Sciatic nerve (tissue), 2 donors: ENCODE measurements at regions not wholly inside any gene's neighbourhood (a gene's known extent, or its start where the extent isn't known, plus 50 kb on each side); places are given as distances from the start of the nearest gene placed in this dataset.

Experiments
- ATAC-seq: fragments of 200-7000 bp; cut with Tn5 transposase; one replicate; pipeline ENCODE4 v1.9.1; 2020; ENCODE audit warnings: mild to moderate bottlenecking, moderate library complexity
- DNase-seq: peaks from one replicate; pipeline ENCODE4 v3.0.0-alpha.2; 2020; ENCODE audit warnings: low spot score
- intact Hi-C: fragments of 100-400 bp; cut with DNase I; formaldehyde crosslinking; loops from one replicate; pipeline ENCODE4 v1.14.2; 2022
- donor health status: DM: no; HTN: no; CAD: no.
- donor health status: DM: no; HTN: no; CAD: no.

DNA sequence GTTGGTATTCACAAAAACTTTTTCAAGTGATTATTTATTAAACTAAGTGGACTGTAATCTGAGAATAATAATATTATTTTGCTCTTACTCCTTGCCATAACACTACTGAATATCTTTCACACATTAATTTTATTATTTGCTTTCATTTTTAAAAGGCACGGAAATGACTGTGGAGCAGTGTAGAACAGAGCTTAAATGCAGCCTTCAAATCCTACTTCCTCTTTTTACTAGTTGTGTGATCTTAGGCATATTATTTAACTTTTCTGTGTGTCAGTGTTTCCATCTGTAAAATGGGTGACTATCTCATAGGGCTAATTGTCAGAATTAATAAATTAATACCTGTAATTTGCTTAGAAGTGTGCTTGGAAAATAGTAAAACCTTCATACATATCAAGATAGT lies 55.5 kb upstream of the SLC8A1 start:
- no peak for DNase-seq
- no peak for ATAC-seq
- intact Hi-C loops = no loop called here

DNA sequence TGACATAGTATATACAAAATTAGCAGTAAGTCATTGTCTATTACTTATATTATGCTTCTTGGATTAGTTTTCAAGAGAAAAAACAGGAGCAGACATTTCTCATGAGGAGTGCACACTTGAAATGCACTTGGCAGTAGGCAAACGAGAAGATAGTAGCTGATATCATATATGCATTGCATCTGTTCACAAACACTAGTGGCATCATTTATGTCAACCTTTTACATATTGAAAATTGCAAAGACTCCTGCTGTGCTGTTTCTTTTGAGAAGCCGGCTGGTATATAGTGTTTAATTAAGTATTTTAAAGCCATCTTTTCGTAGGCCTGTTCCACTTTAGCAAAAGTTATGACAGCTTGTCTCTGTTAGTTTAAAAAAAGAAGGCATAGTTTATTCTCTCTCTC lies 58.4 kb upstream of the SLC8A1 start:
- ATAC-seq (no peak), DNase-seq (no peak)
- intact Hi-C loops = no loop called here

DNA sequence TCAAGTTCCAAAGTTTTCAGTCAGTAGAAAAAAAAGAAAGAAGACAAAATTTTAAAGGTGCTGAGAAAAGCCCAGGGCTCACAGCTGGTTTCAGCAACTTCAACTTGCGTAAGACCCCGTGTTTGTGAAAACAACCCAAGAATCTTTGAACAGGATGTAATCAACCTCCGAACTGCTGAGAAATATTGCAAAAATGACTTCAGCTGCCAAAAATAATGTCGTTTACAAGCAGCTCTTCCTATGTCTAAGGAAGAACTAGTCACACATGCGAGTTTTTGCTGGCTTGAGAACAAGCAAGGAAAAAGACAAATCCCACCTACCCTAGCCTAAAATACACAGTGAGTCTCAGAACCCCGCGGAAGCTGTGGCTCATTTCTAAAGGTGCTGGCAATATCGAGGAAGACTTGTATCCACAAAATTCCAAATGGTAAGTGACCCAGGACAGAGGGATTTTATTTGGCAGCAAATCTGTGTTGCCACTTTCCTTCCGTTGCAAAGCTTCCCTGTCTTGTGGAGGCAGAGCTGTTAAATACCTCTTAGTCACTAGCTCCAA lies 59.8 kb upstream of the SLC8A1 start:
- ATAC-seq = peak; percentile 88
- intact Hi-C loops = no loop called here
- no peak for DNase-seq

DNA sequence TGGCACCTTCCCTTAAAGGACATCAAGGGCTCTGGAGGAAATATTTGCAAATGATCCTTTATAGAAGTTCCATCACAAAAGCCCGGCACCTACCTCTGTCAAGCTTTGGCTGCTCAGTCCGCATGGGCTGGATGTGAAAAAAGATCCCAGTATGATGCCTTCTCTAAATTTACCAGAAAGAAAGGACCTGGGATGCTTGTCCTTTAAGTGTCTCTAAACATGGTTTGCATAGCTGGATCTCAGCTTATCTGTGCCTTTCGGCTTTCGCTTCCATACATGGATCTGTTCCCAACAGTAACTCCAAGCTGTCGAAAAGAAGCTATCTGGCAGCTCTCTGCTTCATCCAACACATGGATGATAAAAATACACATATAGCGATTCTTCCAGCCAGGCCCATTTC lies 60.4 kb upstream of the SLC8A1 start:
- no peak for DNase-seq
- peak; percentile 58 for ATAC-seq
- intact Hi-C loops = no loop called here

DNA sequence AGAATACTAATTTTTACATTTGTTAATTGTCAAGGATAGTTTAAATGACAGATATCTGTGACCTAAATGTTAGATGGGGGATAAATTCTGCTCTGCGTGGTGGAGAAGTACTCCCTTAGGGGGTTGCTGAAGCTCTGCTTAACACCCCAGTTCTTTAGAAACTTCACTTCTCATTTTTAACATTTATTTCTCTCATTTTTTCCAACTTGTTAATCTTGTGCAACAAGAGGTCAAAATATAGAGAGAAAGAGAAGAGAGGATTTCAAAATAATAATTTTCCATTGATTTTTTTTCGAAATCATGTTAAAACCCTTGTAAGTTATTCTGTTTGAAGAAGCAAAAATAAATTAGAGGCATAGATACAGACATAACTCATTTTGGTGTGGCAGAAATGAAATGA lies 61.3 kb upstream of the SLC8A1 start:
- ATAC-seq (no peak), DNase-seq (no peak)
- intact Hi-C loops = no loop called here

DNA sequence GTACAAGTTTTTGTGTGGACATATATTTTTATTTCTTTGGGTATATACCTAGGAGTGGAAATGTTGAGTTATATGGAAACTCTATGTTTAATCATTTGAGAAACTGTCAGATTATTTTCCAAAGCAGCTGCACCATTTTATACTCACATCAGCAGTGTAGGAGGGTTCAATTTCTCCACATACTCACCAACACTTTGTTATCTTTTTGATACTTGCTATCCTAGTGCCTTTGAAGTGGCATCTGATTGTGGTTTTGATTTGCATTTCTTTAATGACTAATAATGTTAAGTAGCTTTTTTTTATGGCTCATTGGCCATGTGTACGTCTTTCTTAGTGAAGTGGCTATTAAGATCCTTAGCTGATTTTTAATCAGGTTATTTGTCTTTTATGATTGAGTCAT lies 64.7 kb upstream of the SLC8A1 start:
- intact Hi-C loops = no loop called here
- ATAC-seq (no peak), DNase-seq (no peak)

DNA sequence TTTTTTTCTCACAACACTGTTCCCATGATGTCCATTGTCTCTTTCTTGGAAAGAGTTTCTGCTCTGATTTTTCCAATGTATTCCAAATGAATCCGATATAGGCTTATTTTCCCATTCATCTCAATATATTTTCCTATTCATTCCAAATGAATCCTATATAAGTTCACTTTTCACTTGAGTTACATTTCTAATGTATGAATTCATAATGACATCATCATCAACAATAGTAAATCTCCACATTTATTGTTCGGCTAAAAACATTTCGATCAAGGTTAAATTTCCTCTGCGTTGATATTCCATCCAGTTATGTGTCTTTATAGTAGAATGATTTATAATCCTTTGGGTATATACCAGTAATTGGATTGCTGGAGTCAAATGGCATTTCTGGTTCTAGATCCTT lies 76.7 kb upstream of the SLC8A1 start:
- DNase-seq (no peak), ATAC-seq (no peak)

DNA sequence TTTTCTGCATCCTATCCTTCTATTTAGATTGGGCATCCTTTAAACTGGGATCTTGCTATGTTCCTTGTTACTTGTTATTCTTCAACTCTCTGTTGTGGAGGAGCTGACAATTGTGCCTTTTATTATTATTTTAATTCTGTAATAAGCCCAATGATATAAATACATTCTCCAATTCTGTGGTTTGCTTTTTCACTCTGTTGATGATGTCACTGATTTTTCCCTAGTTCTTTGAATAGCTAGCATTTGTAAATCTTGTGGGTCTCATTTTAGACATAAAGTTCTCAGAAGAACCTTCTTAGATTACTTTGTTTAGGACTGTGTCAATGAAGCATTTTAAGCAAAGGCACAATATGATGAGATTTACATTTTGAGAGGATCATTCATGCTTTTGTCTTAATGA lies 79.5 kb upstream of the SLC8A1 start:
- ATAC-seq = no peak
- intact Hi-C loops = no loop called here
- no peak for DNase-seq

More for the DNA sequence above, 76.7 kb upstream of the SLC8A1 start:
- intact Hi-C loops = no loop called here

DNA sequence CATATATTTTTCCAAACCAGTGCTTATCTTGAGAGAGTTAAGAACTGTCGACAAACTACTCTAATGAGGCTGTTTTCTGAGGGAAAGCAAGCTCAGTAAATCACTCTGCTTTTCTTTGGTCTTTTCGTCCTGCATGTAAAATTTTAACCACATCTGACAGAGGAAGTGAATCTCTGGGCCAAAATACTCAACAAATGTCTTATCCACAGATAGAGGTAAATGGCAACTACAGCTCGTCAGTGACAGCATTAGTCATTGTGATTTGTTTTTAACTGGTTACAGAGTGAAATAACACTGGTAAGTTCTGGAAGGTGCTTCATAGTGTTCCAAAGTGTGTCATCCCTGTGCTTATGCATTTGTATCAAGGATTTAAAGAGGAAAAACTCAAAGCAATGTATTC lies 82.6 kb upstream of the SLC8A1 start:
- no peak for ATAC-seq

DNA sequence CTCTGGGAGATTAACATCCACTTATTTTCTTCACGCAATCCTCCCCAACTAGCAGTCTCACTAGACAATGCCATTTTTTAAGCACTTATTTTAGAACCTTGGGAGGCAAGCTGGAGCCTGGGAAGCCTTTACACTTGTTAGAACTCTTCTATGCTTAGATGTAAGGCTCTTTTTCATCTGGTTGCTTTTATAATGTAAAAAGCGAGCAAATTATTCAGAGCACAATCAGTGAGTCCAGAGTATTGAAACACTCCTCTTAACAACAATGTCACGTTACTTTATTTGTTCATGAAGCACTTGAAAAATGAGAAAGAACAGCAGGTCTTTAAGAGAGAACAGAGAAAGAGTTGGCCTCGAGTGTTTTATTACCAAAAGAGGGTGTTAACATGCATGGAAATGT lies 84.1 kb upstream of the SLC8A1 start:
- ATAC-seq (no peak), DNase-seq (no peak)
- intact Hi-C loops = loop anchor here (5.0 kb wide), 1 partner anchor 576 kb away; no protein-coding TSS in a partner anchor

More for the DNA sequence above, 82.6 kb upstream of the SLC8A1 start:
- intact Hi-C loops = no loop called here
- DNase-seq = no peak

DNA sequence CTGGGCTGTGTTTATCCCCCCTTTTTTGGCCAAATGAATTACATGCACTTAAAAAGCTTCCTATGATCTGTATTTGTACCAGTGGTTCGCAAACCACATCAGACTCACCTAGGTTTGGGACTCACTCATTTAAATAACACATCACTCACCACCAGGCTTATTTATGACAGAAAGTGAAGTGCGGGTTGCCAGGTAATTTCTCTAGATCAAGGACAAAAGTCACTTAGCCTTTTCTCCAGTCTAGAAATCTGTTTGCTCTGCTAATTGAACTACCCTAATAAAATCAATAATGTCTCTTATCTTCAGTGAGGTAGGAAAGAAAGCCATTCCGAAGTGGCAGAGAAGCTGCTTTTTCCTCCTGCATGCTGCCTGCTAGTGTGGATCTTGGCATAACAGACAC lies 88.1 kb upstream of the SLC8A1 start:
- ATAC-seq = no peak
- no peak for DNase-seq
- intact Hi-C loops = no loop called here

DNA sequence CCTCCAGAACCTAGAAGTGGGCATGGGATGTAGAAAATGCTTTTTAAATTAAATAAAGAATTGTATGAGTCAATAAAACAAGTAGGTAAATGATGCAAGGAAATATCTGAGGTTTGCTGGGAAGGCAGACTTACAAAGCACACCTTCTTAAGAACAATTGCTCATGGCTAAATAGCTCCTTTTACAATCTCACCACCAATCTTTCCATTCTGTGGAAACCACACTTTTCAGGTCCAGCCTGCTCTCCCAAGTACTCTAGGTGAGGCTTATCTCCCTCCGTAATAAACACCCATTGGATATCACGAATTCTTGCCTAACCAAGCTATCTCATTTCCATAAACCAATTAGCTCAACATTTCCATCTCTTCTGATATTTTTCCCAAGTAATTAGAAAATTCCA lies 91.5 kb upstream of the SLC8A1 start:
- intact Hi-C loops = no loop called here
- no peak for ATAC-seq
- no peak for DNase-seq

DNA sequence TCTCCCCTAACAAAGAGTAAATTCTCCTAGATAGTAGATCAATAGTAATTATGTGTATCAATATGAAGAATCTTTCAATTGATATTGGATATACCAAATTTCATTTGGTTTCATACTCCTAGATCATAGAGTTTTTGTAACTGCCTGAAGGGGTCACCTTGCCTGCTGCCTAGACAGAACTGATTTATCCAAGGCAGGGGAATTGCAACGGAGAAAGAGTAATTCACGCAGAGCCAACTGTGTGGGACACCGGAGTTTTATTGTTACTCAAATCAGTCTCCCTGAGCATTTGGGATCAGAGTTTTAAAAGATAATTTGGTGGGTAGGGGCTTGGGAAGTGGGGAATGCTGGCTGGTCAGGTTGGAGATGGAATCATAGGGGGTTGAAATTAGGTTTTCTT lies 92.2 kb upstream of the SLC8A1 start:
- no peak for DNase-seq
- intact Hi-C loops = no loop called here

DNA sequence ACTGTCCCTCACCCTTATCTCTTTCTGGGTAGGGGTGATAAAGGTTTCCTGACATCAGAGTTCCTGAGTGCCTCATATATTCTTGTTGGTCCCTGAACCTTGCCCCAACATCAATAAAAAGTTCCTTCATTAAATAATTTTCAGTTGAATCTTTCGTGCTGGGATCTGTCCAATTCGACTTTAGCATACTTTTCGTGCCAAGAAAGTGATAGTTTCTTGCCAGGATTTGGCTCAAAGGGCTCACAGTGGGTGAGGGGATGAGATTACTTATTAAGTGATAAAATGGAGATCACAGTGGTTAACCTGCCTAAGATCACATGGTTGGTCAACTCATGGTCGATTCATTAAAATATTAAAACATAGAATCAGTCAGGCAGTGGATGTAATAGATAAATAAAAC lies 93.8 kb upstream of the SLC8A1 start:
- ATAC-seq = no peak
- no peak for DNase-seq
- intact Hi-C loops = no loop called here

More for the DNA sequence above, 92.2 kb upstream of the SLC8A1 start:
- ATAC-seq = no peak

DNA sequence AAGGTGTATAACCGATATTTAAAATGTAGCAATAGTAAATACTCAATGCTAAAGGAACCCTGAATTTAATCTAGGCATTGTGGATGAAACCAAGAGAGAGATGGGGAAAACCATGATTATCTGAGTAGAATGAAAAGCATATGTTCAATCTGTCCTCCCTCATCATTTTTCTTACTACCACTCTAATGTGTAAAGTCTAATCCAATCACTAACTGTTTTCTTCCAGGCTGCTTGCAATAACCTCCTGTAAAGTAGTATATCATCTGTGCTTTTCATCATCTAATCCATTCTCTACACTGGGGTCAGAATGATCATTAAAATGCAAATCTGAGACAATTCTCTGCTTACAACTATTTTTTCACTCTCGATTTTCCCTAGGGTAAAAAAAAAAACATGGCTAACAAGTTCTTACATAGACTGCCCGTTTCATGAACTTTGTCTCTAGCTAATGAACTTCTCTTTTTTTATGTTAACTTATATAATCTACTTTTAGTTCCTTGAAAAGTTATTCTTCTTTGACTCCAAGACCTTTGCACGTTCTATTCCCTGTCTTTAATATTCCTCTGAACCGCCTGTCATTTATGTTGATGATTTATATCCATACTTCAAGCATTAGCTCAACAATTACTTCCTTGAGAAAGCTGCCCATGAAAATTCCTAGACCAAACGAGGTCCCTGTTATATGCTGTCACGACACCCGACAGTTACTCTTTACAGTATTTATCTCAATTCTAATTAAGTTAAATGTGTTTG lies 94.7 kb upstream of the SLC8A1 start:
- no peak for DNase-seq
- intact Hi-C loops = no loop called here
- ATAC-seq = no peak

DNA sequence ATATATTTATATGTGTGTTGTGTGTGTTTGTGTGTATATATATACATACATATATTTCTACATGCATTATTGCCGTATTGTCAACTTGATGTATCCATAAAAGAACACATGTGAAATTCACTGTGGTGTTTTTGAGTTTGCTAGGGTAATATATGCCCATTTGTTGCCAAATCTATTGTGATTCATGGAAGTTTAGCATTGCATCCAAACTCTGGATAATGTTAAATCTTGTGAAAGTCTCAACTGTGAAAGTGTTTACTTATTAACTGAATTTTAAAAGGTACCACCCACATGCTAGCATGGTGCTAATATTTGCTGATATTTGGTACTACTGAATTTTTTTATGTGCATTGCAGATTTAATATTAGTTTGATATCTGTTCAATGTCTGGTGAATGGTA lies 96.6 kb upstream of the SLC8A1 start:
- no peak for DNase-seq
- no peak for ATAC-seq
- intact Hi-C loops = no loop called here

DNA sequence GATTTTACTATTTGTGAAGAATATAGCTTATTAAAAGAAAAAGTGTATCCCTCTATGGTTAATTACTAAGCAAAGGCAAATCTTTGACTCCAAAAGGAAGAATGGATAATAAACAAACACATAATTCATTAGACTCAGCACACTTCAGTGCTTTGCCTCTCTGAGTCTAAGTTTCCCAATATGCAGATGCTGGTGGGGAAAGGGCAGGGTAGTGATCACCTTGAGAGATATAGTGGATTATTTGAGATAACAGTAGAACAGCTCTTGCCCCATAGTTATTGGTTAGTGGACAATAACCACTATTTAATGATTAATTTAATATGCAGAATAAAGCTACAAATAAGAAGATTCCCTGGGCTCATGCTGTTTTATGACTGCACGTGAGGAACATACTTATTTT lies 98.2 kb upstream of the SLC8A1 start:
- ATAC-seq = no peak
- no peak for DNase-seq
- intact Hi-C loops = no loop called here

DNA sequence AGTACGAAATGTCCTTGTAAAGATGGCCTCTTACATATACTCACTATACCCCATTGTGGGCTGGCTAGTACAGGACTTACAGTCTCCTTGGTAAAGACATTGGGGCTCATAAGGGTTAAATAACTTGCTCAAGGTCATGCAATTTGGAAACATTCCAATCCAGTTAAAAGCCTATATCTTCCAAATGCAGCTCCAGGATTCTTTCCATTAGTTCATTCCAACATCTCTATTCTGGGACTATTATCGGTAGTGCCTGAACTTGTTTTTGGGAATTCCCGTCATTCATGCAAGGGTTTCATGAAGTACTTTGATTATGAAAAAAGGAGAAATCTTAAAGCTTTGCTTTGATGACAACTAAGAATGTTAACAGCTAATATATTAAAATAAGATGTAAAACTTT lies 99.2 kb upstream of the SLC8A1 start:
- intact Hi-C loops = no loop called here
- no peak for ATAC-seq
- DNase-seq = no peak

DNA sequence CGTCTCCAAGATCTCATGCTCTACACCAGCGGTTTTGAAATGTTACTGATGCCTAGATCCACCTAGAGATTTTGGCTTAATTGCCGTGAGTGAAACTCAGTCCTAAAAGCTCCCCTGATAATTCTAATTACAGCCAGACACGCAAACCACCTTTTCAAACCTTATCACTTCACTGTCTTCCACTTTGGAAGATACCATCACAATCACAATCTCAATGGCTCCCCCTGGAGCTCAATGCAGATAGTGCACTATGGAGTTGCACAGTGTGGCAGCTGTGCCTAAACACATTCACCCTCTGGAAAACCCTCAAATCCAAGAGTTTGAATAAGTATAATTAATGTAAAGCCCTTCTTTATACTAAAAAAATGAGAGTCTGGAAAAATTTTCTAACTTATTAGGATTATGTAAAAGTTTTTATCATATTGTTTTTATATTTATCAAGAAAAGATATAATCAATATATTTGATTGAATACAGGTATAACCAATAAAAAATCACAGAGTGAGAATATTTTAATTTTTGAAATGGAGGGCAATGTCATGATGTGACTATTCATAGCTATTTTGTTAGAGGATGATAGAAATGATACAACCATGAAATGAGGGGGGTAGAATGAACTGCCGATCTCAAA lies 102.9 kb upstream of the SLC8A1 start:
- peak; percentile 80 for ATAC-seq
- intact Hi-C loops = no loop called here

DNA sequence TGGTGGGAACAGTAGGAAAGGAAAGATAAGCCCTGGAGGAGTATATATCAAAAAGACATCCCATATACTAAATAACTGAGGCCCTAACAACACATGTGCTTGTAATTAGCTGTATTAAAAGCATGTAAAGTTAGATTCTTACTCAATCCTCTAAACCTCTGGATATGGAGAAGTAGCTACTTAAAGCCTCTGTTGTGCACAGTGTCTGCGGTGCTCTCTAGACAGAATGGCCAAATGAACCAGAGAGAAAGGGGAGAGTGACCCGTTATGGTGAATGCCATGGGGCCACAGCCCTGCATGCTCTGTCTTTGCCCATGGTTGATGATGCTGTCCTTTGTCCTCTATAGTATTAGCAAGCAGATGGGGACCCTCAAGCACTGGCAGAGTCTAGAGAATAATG lies 104.4 kb upstream of the SLC8A1 start:
- no peak for ATAC-seq
- no peak for DNase-seq
- intact Hi-C loops = no loop called here

More for the DNA sequence above, 102.9 kb upstream of the SLC8A1 start:
- peak; percentile 85 for DNase-seq

DNA sequence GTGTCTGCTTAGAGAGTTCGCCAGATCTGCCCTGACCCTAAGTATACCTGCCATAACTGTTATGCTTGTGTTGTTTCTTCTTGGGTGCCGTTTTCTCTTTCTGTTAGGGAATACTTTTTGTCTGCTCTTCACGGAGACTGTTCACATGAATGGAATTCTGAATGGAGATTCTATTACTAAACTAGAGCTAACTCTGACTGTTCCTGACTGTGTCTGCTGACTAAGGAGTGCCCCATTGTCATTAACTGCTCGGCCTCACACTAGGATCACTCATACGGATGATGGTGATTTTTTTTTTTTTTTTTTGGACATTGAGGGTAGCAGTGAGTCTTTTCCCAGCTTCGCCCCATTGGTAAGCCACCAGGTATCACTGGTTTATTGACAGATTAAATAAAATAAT lies 104.8 kb upstream of the SLC8A1 start:
- intact Hi-C loops = no loop called here
- no peak for ATAC-seq

More for the DNA sequence above, 104.8 kb upstream of the SLC8A1 start:
- DNase-seq = no peak
